K562 (cell line): ENCODE measurements at regions not wholly inside any gene's neighbourhood (a gene's known extent, or its start where the extent isn't known, plus 50 kb on each side); places are given as distances from the start of the nearest gene placed in this dataset.

Experiments used
- ATAC-seq: fragments of 200-7000 bp; cut with Tn5 transposase; 3 replicates; pipeline ENCODE4 v1.9.1; 2020; ENCODE audit warnings: moderate library complexity
- BruUV-seq: library from RNA; stranded (reverse); fragments of 400-500 nt; replicated peaks from 2 replicates; lab custom pipeline; 2021; lab: Mats Ljungman, UMichigan
- CTCF ChIA-PET: fragments of 300-600 bp; formaldehyde crosslinking; extraction: SDS; loops from one replicate; lab custom pipeline; 2021; ENCODE audit warnings: low intra/inter-chr PET ratio; lab: Yijun Ruan, JAX
- POLR2A ChIA-PET: fragments of 300-600, 350-650 bp; sonication (Branson Sonifier 250); formaldehyde crosslinking; extraction: SDS; loops from one replicate; lab custom pipeline; 2021; ENCODE audit warnings: antibody characterized with exemption, inconsistent platforms; lab: Yijun Ruan, JAX
- DNase-seq, 4 experiments: peaks; one replicate each; pipeline versions ENCODE4 v3.0.0 to v3.0.0-alpha.2; 2011 to 2018; ENCODE audit warnings: low spot score in 3 of 4, mixed read lengths in 3 of 4; ENCODE audit errors: extremely low read depth in 1 of 4
- FAIRE-seq: peaks from 2 replicates; lab custom pipeline; 2011; peaks lifted over from hg19 to GRCh38; lab: Jason Lieb, UNC
- H2AFZ ChIP-seq: 2 replicates; pipeline ENCODE4 v1.6.0; 2011; ENCODE audit warnings: low read depth, low read length, control low read depth, inconsistent platforms
- H3K27ac ChIP-seq: fragments of 200-600 bp; 3 replicates; pipeline ENCODE4 v1.8.0; 2011; ENCODE audit warnings: low read depth, mild to moderate bottlenecking, control low read depth, inconsistent platforms, low read length, moderate library complexity, mixed read lengths; ENCODE audit errors: extremely low read depth
- H3K27me3 ChIP-seq, 2 experiments: fragments of 300-600 bp in 1 of 2; 2 replicates in 1 of 2; 3 replicates in 1 of 2; pipeline versions ENCODE4 v1.6.0 to v1.8.0; 2011; ENCODE audit warnings: inconsistent platforms in 2 of 2, low read length in 2 of 2, mild to moderate bottlenecking in 1 of 2, mixed read lengths in 1 of 2, moderate library complexity in 1 of 2; ENCODE audit not compliant: control insufficient read depth in 2 of 2, insufficient read depth in 2 of 2
- H3K36me3 ChIP-seq: fragments of 300-600 bp; 3 replicates; pipeline ENCODE4 v1.8.0; 2011; ENCODE audit warnings: mild to moderate bottlenecking, low read length, inconsistent platforms; ENCODE audit not compliant: control insufficient read depth, insufficient read depth
- H3K4me1 ChIP-seq, 2 experiments: fragments of 200-600 bp in 1 of 2; replicated peaks in 1 of 2; 2 replicates in 1 of 2; 3 replicates in 1 of 2; pipeline versions ENCODE4 v1.5.1 to v1.8.0; 2011; ENCODE audit warnings: inconsistent platforms in 2 of 2, low read length in 2 of 2, mild to moderate bottlenecking in 1 of 2, mixed read lengths in 1 of 2, moderate library complexity in 1 of 2; ENCODE audit not compliant: control insufficient read depth in 2 of 2, insufficient read depth in 2 of 2
- H3K4me2 ChIP-seq: 2 replicates; pipeline ENCODE4 v1.6.1; 2011; ENCODE audit warnings: low read length, control low read depth, inconsistent platforms, mixed read lengths; ENCODE audit not compliant: insufficient read depth
- H3K4me3 ChIP-seq: fragments of 200-600 bp; sonication (generic), shearing (Covaris generic); 2 replicates; pipeline ENCODE4 v1.5.1; 2016; ENCODE audit warnings: control low read depth, inconsistent platforms
- H3K79me2 ChIP-seq: fragments of 200-600 bp; 3 replicates; pipeline ENCODE4 v1.8.0; 2011; ENCODE audit warnings: low read length, inconsistent platforms; ENCODE audit not compliant: control insufficient read depth, insufficient read depth
- H3K9ac ChIP-seq, 2 experiments: 2 replicates each; pipeline versions ENCODE4 v1.6.0 to v1.6.1; 2011; ENCODE audit warnings: low read depth in 2 of 2, low read length in 2 of 2, control low read depth in 1 of 2, inconsistent platforms in 1 of 2, mild to moderate bottlenecking in 1 of 2, mixed read lengths in 1 of 2; ENCODE audit not compliant: insufficient read depth in 1 of 2
- H3K9me1 ChIP-seq: one replicate; pipeline ENCODE4 v1.6.0; 2011; ENCODE audit warnings: inconsistent platforms, mild to moderate bottlenecking, low read length, moderate library complexity; ENCODE audit not compliant: control insufficient read depth, insufficient read depth
- H3K9me3 ChIP-seq: replicated peaks from 2 replicates; pipeline ENCODE4 v1.5.1; 2011; ENCODE audit warnings: low read depth, low read length, inconsistent platforms; ENCODE audit not compliant: control insufficient read depth, insufficient read depth
- H4K20me1 ChIP-seq: replicated peaks from 2 replicates; pipeline ENCODE4 v1.6.1; 2011; ENCODE audit warnings: low read length, inconsistent platforms, mixed read lengths; ENCODE audit not compliant: control insufficient read depth, insufficient read depth
- AFF4 ChIP-seq: sonication (generic); formaldehyde crosslinking; IDR thresholded peaks from 2 replicates; pipeline ENCODE4 v1.8.0; 2023; ENCODE audit warnings: mild to moderate bottlenecking, missing genetic modification reagents
- ARID2 ChIP-seq: fragments of 450-650 bp; IDR thresholded peaks from 2 replicates; pipeline ENCODE4 v1.6.1; 2017; ENCODE audit warnings: antibody characterized with exemption, mild to moderate bottlenecking
- CAMTA2 ChIP-seq: fragments of 250-450 bp; sonication (Bioruptor Pico); conservative IDR thresholded peaks from 2 replicates; pipeline ENCODE4 v1.5.1; 2022
- HNRNPL ChIP-seq: fragments of 200-400 bp; formaldehyde crosslinking; IDR thresholded peaks from 2 replicates; pipeline ENCODE4 v1.6.1; 2017; ENCODE audit warnings: low read depth, mild to moderate bottlenecking, low read length
- HNRNPLL ChIP-seq: fragments of 200-400 bp; formaldehyde crosslinking; IDR thresholded peaks from 2 replicates; pipeline ENCODE4 v1.6.1; 2017; ENCODE audit warnings: low read length, low read depth, mild to moderate bottlenecking; ENCODE audit not compliant: poor library complexity, severe bottlenecking
- LARP7 ChIP-seq: fragments of 450-650 bp; IDR thresholded peaks from 2 replicates; pipeline ENCODE4 v1.6.1; 2016
- NEUROD1 ChIP-seq: fragments of 150-350 bp; IDR thresholded peaks from 2 replicates; pipeline ENCODE4 v1.6.1; 2014; ENCODE audit warnings: borderline replicate concordance, low read length, low read depth; ENCODE audit not compliant: partially characterized antibody
- UBTF ChIP-seq, 2 experiments: IDR thresholded peaks; 2 replicates each; pipeline ENCODE4 v1.6.1; 2012; ENCODE audit warnings: improper control_type of control experiment in 2 of 2, low read depth in 2 of 2, low read length in 2 of 2, borderline replicate concordance in 1 of 2
- WHSC1 ChIP-seq: IDR thresholded peaks from one replicate; pipeline ENCODE4 v1.6.1; 2012; ENCODE audit warnings: low read length, control low read depth, inconsistent platforms
- ZNF124 ChIP-seq: sonication (generic); formaldehyde crosslinking; IDR thresholded peaks from 2 replicates; pipeline ENCODE4 v1.8.1; 2022; ENCODE audit warnings: missing genetic modification reagents
- ZNF551 ChIP-seq: fragments of 250-450 bp; sonication (Bioruptor Pico); IDR thresholded peaks from 2 replicates; pipeline ENCODE4 v1.5.0; 2021; ENCODE audit warnings: mild to moderate bottlenecking, moderate library complexity
- WGBS: fragments of 100-300 bp; shearing (Covaris generic); methylation state at CpG from one replicate; pipeline ENCODE4 v1.1.6; 2016; ENCODE audit warnings: low coverage, mixed read lengths; ENCODE audit not compliant: insufficient coverage; ENCODE audit errors: missing lambda C conversion rate; 5-methylcytosine and 5-hydroxymethylcytosine counted together
- in situ Hi-C: fragments of 300-500 bp; cut with MboI; formaldehyde crosslinking; loops from 4 replicates; pipeline ENCODE4 v1.15.0; 2018; ENCODE audit warnings: inconsistent platforms, mixed read lengths
- intact Hi-C: fragments of 100-400 bp; cut with micrococcal nuclease; formaldehyde crosslinking; loops from 2 replicates; pipeline ENCODE4 v1.14.2; 2022
- TF ChIP-seq, protein P1 (sequence below): fragments of 250-450 bp; sonication (Bioruptor Pico); IDR thresholded peaks from 2 replicates; pipeline ENCODE4 v1.4.0; 2020; ENCODE audit warnings: mild to moderate bottlenecking, moderate library complexity
- TF ChIP-seq, protein P2 (sequence below): fragments of 450-650 bp; formaldehyde crosslinking; IDR thresholded peaks from 2 replicates; pipeline ENCODE4 v1.4.0; 2022; ENCODE audit warnings: mild to moderate bottlenecking, moderate library complexity

- Histone ChIP-seq H3K79me2 (no peaks in the 10 kb centered on the region), H2AFZ (no peak overlapping the region), H3K4me1 (no peaks in the 10 kb centered on the region), H3K9me1 (no peaks in the 10 kb centered on the region), H3K4me2 (no peak overlapping the region), H3K27ac (no peak overlapping the region), H3K27me3 (no peaks in the 10 kb centered on the region), H4K20me1 (no peaks in the 10 kb centered on the region), H3K4me3 (no peak overlapping the region), H3K36me3 (no peaks in the 10 kb centered on the region), H3K9ac (no peak overlapping the region), H3K9me3 (0 out of 2 replicates have a peak, but pooled peaks cover 5% of the 10 kb centered on the region)
- ATAC-seq, result no peak
- FAIRE-seq, result no peak
- intact Hi-C loops, result no loop called here
- in situ Hi-C loops, result no loop called here
- CTCF ChIA-PET, result no interaction called here
- POLR2A ChIA-PET, result no interaction called here
- no peak for DNase-seq
- BruUV-seq, result no TSS peak
- WGBS, result 0% methylated on average over 3 of the region's 3 CpGs
- TF ChIP-seq CAMTA2 (CRISPR knock-in tag) (no peak), AFF4 (CRISPR knock-in tag) (no peak), ARID2 (no peak), UBTF (IDR thresholded peaks at IDR 0.05; ENCODE audit: borderline replicate concordance in 1 of 2, low read depth in 2 of 2, low read length in 2 of 2) (no peak), HNRNPL (no peak), ZNF124 (CRISPR knock-in tag) (no peak), HNRNPLL (no peak), ZNF551 (CRISPR knock-in tag) (no peak), WHSC1 (no peak), NEUROD1 (no peak), LARP7 (no peak)
- TF ChIP-seq, protein P1, sequence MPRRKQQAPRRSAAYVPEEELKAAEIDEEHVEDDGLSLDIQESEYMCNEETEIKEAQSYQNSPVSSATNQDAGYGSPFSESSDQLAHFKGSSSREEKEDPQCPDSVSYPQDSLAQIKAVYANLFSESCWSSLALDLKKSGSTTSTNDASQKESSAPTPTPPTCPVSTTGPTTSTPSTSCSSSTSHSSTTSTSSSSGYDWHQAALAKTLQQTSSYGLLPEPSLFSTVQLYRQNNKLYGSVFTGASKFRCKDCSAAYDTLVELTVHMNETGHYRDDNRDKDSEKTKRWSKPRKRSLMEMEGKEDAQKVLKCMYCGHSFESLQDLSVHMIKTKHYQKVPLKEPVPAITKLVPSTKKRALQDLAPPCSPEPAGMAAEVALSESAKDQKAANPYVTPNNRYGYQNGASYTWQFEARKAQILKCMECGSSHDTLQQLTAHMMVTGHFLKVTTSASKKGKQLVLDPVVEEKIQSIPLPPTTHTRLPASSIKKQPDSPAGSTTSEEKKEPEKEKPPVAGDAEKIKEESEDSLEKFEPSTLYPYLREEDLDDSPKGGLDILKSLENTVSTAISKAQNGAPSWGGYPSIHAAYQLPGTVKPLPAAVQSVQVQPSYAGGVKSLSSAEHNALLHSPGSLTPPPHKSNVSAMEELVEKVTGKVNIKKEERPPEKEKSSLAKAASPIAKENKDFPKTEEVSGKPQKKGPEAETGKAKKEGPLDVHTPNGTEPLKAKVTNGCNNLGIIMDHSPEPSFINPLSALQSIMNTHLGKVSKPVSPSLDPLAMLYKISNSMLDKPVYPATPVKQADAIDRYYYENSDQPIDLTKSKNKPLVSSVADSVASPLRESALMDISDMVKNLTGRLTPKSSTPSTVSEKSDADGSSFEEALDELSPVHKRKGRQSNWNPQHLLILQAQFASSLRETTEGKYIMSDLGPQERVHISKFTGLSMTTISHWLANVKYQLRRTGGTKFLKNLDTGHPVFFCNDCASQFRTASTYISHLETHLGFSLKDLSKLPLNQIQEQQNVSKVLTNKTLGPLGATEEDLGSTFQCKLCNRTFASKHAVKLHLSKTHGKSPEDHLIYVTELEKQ (CRISPR knock-in tag), result no peak
- TF ChIP-seq, protein P2, sequence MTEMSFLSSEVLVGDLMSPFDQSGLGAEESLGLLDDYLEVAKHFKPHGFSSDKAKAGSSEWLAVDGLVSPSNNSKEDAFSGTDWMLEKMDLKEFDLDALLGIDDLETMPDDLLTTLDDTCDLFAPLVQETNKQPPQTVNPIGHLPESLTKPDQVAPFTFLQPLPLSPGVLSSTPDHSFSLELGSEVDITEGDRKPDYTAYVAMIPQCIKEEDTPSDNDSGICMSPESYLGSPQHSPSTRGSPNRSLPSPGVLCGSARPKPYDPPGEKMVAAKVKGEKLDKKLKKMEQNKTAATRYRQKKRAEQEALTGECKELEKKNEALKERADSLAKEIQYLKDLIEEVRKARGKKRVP, result no peak
These were observed 578.3 kb upstream of the NR5A2 start for GRCh38 chr1:199449221-199449620.
